Peyer's patch (tissue), 4 donors: ENCODE measurements at regions not wholly inside any gene's neighbourhood (a gene's known extent, or its start where the extent isn't known, plus 50 kb on each side); places are given as distances from the start of the nearest gene placed in this dataset.

ENCODE experiments used
- DNase-seq, 3 donors: peaks; one replicate each; pipeline ENCODE4 v3.0.0-alpha.2; 2017 to 2019
- H3K27ac ChIP-seq, 4 donors: fragments of 200-600 bp; sonication (generic); one replicate each; pipeline ENCODE4 v1.5.1; 2016 to 2019
- H3K27me3 ChIP-seq, 2 donors: fragments of 200-600 bp; sonication (generic); one replicate each; pipeline ENCODE4 v1.5.1; 2019
- H3K36me3 ChIP-seq, 3 donors: fragments of 200-600 bp; sonication (generic); one replicate each; pipeline ENCODE4 v1.5.1; 2016 to 2019
- H3K4me1 ChIP-seq, 4 donors: fragments of 200-600 bp; sonication (generic); one replicate each; pipeline ENCODE4 v1.5.1; 2016 to 2019
- H3K4me3 ChIP-seq, 4 donors: fragments of 200-600 bp; sonication (generic); 1 replicate in 3 of 4; 2 replicates in 1 of 4; pipeline ENCODE4 v1.5.1; 2016 to 2019; ENCODE audit warnings: mild to moderate bottlenecking in 1 of 4
- H3K9me3 ChIP-seq, 4 donors: fragments of 200-600 bp; sonication (generic); one replicate each; pipeline ENCODE4 v1.5.1; 2016 to 2019; ENCODE audit warnings: mild to moderate bottlenecking in 1 of 4
- CTCF ChIP-seq, 6 experiments: fragments of 450-650 bp in 4 of 6; fragments of 200-600 bp in 2 of 6; sonication (generic) in 1 of 6; IDR thresholded peaks; one replicate each; pipeline ENCODE4 v1.5.1; 2017 to 2019; ENCODE audit warnings: antibody characterized with exemption in 6 of 6, mild to moderate bottlenecking in 3 of 6, moderate library complexity in 1 of 6
- POLR2A ChIP-seq, 2 donors: fragments of 450-650 bp; IDR thresholded peaks; one replicate each; pipeline ENCODE4 v1.5.1; 2017; ENCODE audit warnings: antibody characterized with exemption in 2 of 2, mild to moderate bottlenecking in 2 of 2, moderate library complexity in 2 of 2

GRCh38 chr12:77166696-77167095 is 101.3 kb upstream of the E2F7 start:
- H3K27ac ChIP-seq: no peak overlapping the region
- no peaks in the 10 kb centered on the region for H3K4me1 ChIP-seq
- no peaks in the 10 kb centered on the region for H3K36me3 ChIP-seq
- H3K9me3 ChIP-seq: no peaks in the 10 kb centered on the region
- no peak for DNase-seq
- H3K27me3 ChIP-seq: no peaks in the 10 kb centered on the region
- no peak overlapping the region for H3K4me3 ChIP-seq
- TF ChIP-seq POLR2A (IDR thresholded peaks at IDR 0.05): no peak
- no peak for TF ChIP-seq CTCF (IDR thresholded peaks at IDR 0.05)

- H3K36me3 ChIP-seq: no peaks in the 10 kb centered on the region
- no peaks in the 10 kb centered on the region for H3K4me1 ChIP-seq
- no peaks in the 10 kb centered on the region for H3K27me3 ChIP-seq
- no peak overlapping the region for H3K4me3 ChIP-seq
- H3K27ac ChIP-seq: no peak overlapping the region
- TF ChIP-seq POLR2A (IDR thresholded peaks at IDR 0.05) (no peak), CTCF (IDR thresholded peaks at IDR 0.05) (no peak)
- H3K9me3 ChIP-seq: no peaks in the 10 kb centered on the region
- DNase-seq: no peak
Measured at GRCh38 chr12:77163074-77164038, 98.0 kb upstream of the E2F7 start.

- no peak for DNase-seq
- H3K36me3 ChIP-seq: no peaks in the 10 kb centered on the region
- no peaks in the 10 kb centered on the region for H3K9me3 ChIP-seq
- no peak overlapping the region for H3K27ac ChIP-seq
- TF ChIP-seq POLR2A (IDR thresholded peaks at IDR 0.05) (no peak), CTCF (IDR thresholded peaks at IDR 0.05) (no peak)
- no peaks in the 10 kb centered on the region for H3K27me3 ChIP-seq
- no peak overlapping the region for H3K4me3 ChIP-seq
- H3K4me1 ChIP-seq: no peaks in the 10 kb centered on the region
Measured at GRCh38 chr12:77161944-77162343, 96.6 kb upstream of the E2F7 start.

- H3K36me3 ChIP-seq: no peaks in the 10 kb centered on the region
- H3K27ac ChIP-seq: no peak overlapping the region
- DNase-seq: no peak
- no peaks in the 10 kb centered on the region for H3K9me3 ChIP-seq
- TF ChIP-seq CTCF (IDR thresholded peaks at IDR 0.05) (no peak), POLR2A (IDR thresholded peaks at IDR 0.05) (no peak)
- no peaks in the 10 kb centered on the region for H3K4me1 ChIP-seq
- no peaks in the 10 kb centered on the region for H3K27me3 ChIP-seq
- no peak overlapping the region for H3K4me3 ChIP-seq
Measured at GRCh38 chr12:77160931-77161330, 95.6 kb upstream of the E2F7 start.

GRCh38 chr12:77153706-77154105 is 88.3 kb upstream of the E2F7 start:
- no peaks in the 10 kb centered on the region for H3K27me3 ChIP-seq
- H3K36me3 ChIP-seq: no peaks in the 10 kb centered on the region
- no peak overlapping the region for H3K27ac ChIP-seq
- no peak for DNase-seq
- H3K4me3 ChIP-seq: no peak overlapping the region
- no peak for TF ChIP-seq CTCF (IDR thresholded peaks at IDR 0.05)
- no peak for TF ChIP-seq POLR2A (IDR thresholded peaks at IDR 0.05)
- H3K4me1 ChIP-seq: no peaks in the 10 kb centered on the region
- no peaks in the 10 kb centered on the region for H3K9me3 ChIP-seq
